WTC11 (cell line): ENCODE measurements at regions not wholly inside any gene's neighbourhood (a gene's known extent, or its start where the extent isn't known, plus 50 kb on each side); places are given as distances from the start of the nearest gene placed in this dataset.

Experiments used
- CREB1 ChIP-seq: sonication (generic); formaldehyde crosslinking; IDR thresholded peaks from 2 replicates; pipeline ENCODE4 v1.8.0; 2023; ENCODE audit warnings: mild to moderate bottlenecking, missing genetic modification reagents
- CTCF ChIP-seq: fragments of 200-600 bp; IDR thresholded peaks from 2 replicates; pipeline ENCODE4 v1.8.0; 2022; ENCODE audit warnings: antibody characterized with exemption
- E2F5 ChIP-seq: sonication (generic); formaldehyde crosslinking; IDR thresholded peaks from 2 replicates; pipeline ENCODE4 v1.8.1; 2022; ENCODE audit warnings: mild to moderate bottlenecking, moderate library complexity, missing genetic modification reagents
- ESRRA ChIP-seq: sonication (generic); formaldehyde crosslinking; IDR thresholded peaks from 2 replicates; pipeline ENCODE4 v1.8.1; 2022; ENCODE audit warnings: mild to moderate bottlenecking, missing genetic modification reagents, borderline replicate concordance
- MYBL2 ChIP-seq: sonication (generic); formaldehyde crosslinking; IDR thresholded peaks from 2 replicates; pipeline ENCODE4 v1.8.1; 2023; ENCODE audit warnings: mild to moderate bottlenecking, moderate library complexity, missing genetic modification reagents
- NR2C2 ChIP-seq: sonication (generic); formaldehyde crosslinking; IDR thresholded peaks from 2 replicates; pipeline ENCODE4 v1.8.0; 2022; ENCODE audit warnings: mild to moderate bottlenecking, missing genetic modification reagents
- USF2 ChIP-seq: sonication (generic); formaldehyde crosslinking; IDR thresholded peaks from 2 replicates; pipeline ENCODE4 v1.8.1; 2023; ENCODE audit warnings: mild to moderate bottlenecking, missing genetic modification reagents, moderate library complexity
- ZNF138 ChIP-seq: sonication (generic); formaldehyde crosslinking; conservative IDR thresholded peaks from 2 replicates; pipeline ENCODE4 v1.8.1; 2022; ENCODE audit warnings: mild to moderate bottlenecking, moderate library complexity, missing genetic modification reagents
- ZNF232 ChIP-seq: sonication (generic); formaldehyde crosslinking; IDR thresholded peaks from 2 replicates; pipeline ENCODE4 v1.8.0; 2022; ENCODE audit warnings: mild to moderate bottlenecking, missing genetic modification reagents
- ZNF416 ChIP-seq: fragments of 250-450 bp; sonication (Bioruptor Pico); IDR thresholded peaks from 2 replicates; pipeline ENCODE4 v1.9.0; 2021; ENCODE audit warnings: mild to moderate bottlenecking, inconsistent platforms

GRCh38 chr2:7673101-7673500 is 755.9 kb downstream of the RNF144A start:
- TF ChIP-seq ZNF138 (CRISPR knock-in tag) (no peak), CTCF (no peak), E2F5 (no peak), USF2 (CRISPR knock-in tag) (no peak), ZNF416 (no peak), ESRRA (no peak), ZNF232 (no peak), CREB1 (no peak), NR2C2 (CRISPR knock-in tag) (no peak), MYBL2 (CRISPR knock-in tag) (no peak)
